Lower lobe of right lung (tissue), 2 donors: ENCODE measurements at regions not wholly inside any gene's neighbourhood (a gene's known extent, or its start where the extent isn't known, plus 50 kb on each side); places are given as distances from the start of the nearest gene placed in this dataset.
A peak's percentile ranks its signal among the peaks of the same experiment; 100 is the strongest.

Source experiments
- ATAC-seq, 2 donors: fragments of 200-7000 bp; cut with Tn5 transposase; one replicate each; pipeline ENCODE4 v1.9.1; 2020 to 2022; ENCODE audit warnings: mild to moderate bottlenecking in 2 of 2, moderate library complexity in 2 of 2
- DNase-seq: peaks from one replicate; pipeline ENCODE4 v3.0.0-alpha.2; 2020
- H3K27ac ChIP-seq: fragments of 200-600 bp; one replicate; pipeline ENCODE4 v1.8.0; 2022
- H3K27me3 ChIP-seq: fragments of 200-600 bp; one replicate; pipeline ENCODE4 v1.8.0; 2022; ENCODE audit warnings: low read depth
- H3K36me3 ChIP-seq: fragments of 200-600 bp; one replicate; pipeline ENCODE4 v1.8.0; 2022; ENCODE audit warnings: mild to moderate bottlenecking
- H3K4me1 ChIP-seq: fragments of 200-600 bp; one replicate; pipeline ENCODE4 v1.8.0; 2022
- H3K4me3 ChIP-seq: fragments of 200-600 bp; one replicate; pipeline ENCODE4 v1.8.0; 2022; ENCODE audit warnings: mild to moderate bottlenecking
- H3K9me3 ChIP-seq: fragments of 200-600 bp; one replicate; pipeline ENCODE4 v1.8.0; 2022
- CTCF ChIP-seq: fragments of 200-600 bp; IDR thresholded peaks from one replicate; pipeline ENCODE4 v1.8.0; 2022; ENCODE audit warnings: antibody characterized with exemption, mild to moderate bottlenecking
- intact Hi-C: fragments of 100-400 bp; cut with DNase I; formaldehyde crosslinking; loops from one replicate; pipeline ENCODE4 v1.11.0; 2022
- donor health status: DM: no; HTN: yes; CAD: no; lungs with severe emphysema.

GRCh38 chr22:27130906-27131305 is 473.5 kb downstream of the MIAT start:
- Histone ChIP-seq H3K9me3 (no peaks in the 10 kb centered on the region), H3K4me3 (no peak overlapping the region), H3K27me3 (peaks cover 3% of the 10 kb centered on the region), H3K4me1 (peaks cover 14% of the 10 kb centered on the region), H3K36me3 (no peaks in the 10 kb centered on the region), H3K27ac (no peak overlapping the region)
- intact Hi-C loops = no loop called here
- no peak for ATAC-seq
- no peak for TF ChIP-seq CTCF
- no peak for DNase-seq

GRCh38 chr22:27131346-27131745 is 474.0 kb downstream of the MIAT start:
- intact Hi-C loops = no loop called here
- Histone ChIP-seq H3K27ac (no peak overlapping the region), H3K36me3 (no peaks in the 10 kb centered on the region), H3K27me3 (peaks cover 3% of the 10 kb centered on the region), H3K9me3 (no peaks in the 10 kb centered on the region), H3K4me3 (no peak overlapping the region), H3K4me1 (peaks cover 14% of the 10 kb centered on the region)
- TF ChIP-seq CTCF = no peak
- ATAC-seq (no peak), DNase-seq (no peak)

- H3K4me3 ChIP-seq = no peak overlapping the region
- no peaks in the 10 kb centered on the region for H3K36me3 ChIP-seq
- ATAC-seq (no peak), DNase-seq (no peak)
- intact Hi-C loops = no loop called here
- H3K27me3 ChIP-seq = peaks cover 3% of the 10 kb centered on the region
- H3K4me1 ChIP-seq = peaks cover 14% of the 10 kb centered on the region
- no peak overlapping the region for H3K27ac ChIP-seq
- H3K9me3 ChIP-seq = no peaks in the 10 kb centered on the region
- no peak for TF ChIP-seq CTCF
Observed at GRCh38 chr22:27132400-27132799, 475.0 kb downstream of the MIAT start.

- TF ChIP-seq CTCF = no peak
Observed at GRCh38 chr22:27133019-27133431, 475.6 kb downstream of the MIAT start.

GRCh38 chr22:27133681-27134314 is 476.4 kb downstream of the MIAT start:
- H3K36me3 ChIP-seq = no peaks in the 10 kb centered on the region
- H3K9me3 ChIP-seq = no peaks in the 10 kb centered on the region
- no peak overlapping the region for H3K4me3 ChIP-seq
- peaks cover 3% of the 10 kb centered on the region for H3K27me3 ChIP-seq
- DNase-seq = no peak
- no peak for TF ChIP-seq CTCF
- peak overlapping the region; percentile 14 for H3K27ac ChIP-seq
- H3K4me1 ChIP-seq = peaks cover 12% of the 10 kb centered on the region
- no peak for ATAC-seq
- intact Hi-C loops = no loop called here

More at GRCh38 chr22:27133019-27133431, 475.6 kb downstream of the MIAT start:
- Histone ChIP-seq H3K4me3 (no peak overlapping the region), H3K36me3 (no peaks in the 10 kb centered on the region), H3K4me1 (peaks cover 14% of the 10 kb centered on the region), H3K27ac (no peak overlapping the region), H3K9me3 (no peaks in the 10 kb centered on the region), H3K27me3 (peaks cover 3% of the 10 kb centered on the region)
- intact Hi-C loops = no loop called here
- no peak for ATAC-seq
- DNase-seq = no peak
